GM23338 (cell line): ENCODE measurements at regions not wholly inside any gene's neighbourhood (a gene's known extent, or its start where the extent isn't known, plus 50 kb on each side); places are given as distances from the start of the nearest gene placed in this dataset.

Source experiments
- ATAC-seq: fragments of 200-7000 bp; cut with Tn5 transposase; 3 replicates; pipeline ENCODE4 v1.9.1; 2020
- DNase-seq: peaks from one replicate; pipeline ENCODE4 v3.0.0-alpha.2; 2015; ENCODE audit warnings: low spot score
- H2AFZ ChIP-seq: fragments of 200-600 bp; sonication (generic); 2 replicates; pipeline ENCODE4 v1.8.0; 2016; ENCODE audit warnings: antibody characterized with exemption, mild to moderate bottlenecking, moderate library complexity
- H3F3A ChIP-seq: fragments of 200-600 bp; sonication (generic); replicated peaks from 2 replicates; pipeline ENCODE4 v1.8.0; 2017; ENCODE audit warnings: antibody characterized with exemption, mixed run types, low read depth
- H3K27ac ChIP-seq: fragments of 200-600 bp; sonication (generic); 2 replicates; pipeline ENCODE4 v1.6.1; 2016; ENCODE audit warnings: low read depth
- H3K27me3 ChIP-seq: fragments of 200-600 bp; sonication (generic); 2 replicates; pipeline ENCODE4 v1.8.0; 2016; ENCODE audit warnings: mild to moderate bottlenecking, mixed run types, moderate library complexity; ENCODE audit not compliant: insufficient read depth
- H3K36me3 ChIP-seq: fragments of 200-600 bp; sonication (generic); 2 replicates; pipeline ENCODE4 v1.8.0; 2016; ENCODE audit warnings: mild to moderate bottlenecking; ENCODE audit not compliant: insufficient read depth
- H3K4me1 ChIP-seq: fragments of 200-600 bp; sonication (generic); 2 replicates; pipeline ENCODE4 v1.8.0; 2016; ENCODE audit warnings: mild to moderate bottlenecking, moderate library complexity; ENCODE audit not compliant: insufficient read depth
- H3K4me2 ChIP-seq: fragments of 200-600 bp; sonication (generic); 2 replicates; pipeline ENCODE4 v1.7.1; 2017; ENCODE audit warnings: mixed run types
- H3K4me3 ChIP-seq: fragments of 200-600 bp; sonication (generic); 2 replicates; pipeline ENCODE4 v1.6.1; 2016; ENCODE audit warnings: mixed run types
- H3K79me2 ChIP-seq: fragments of 200-600 bp; sonication (generic); replicated peaks from 2 replicates; pipeline ENCODE4 v1.8.0; 2017; ENCODE audit warnings: mild to moderate bottlenecking; ENCODE audit not compliant: insufficient read depth
- H3K9me2 ChIP-seq: fragments of 200-600 bp; sonication (generic); 2 replicates; pipeline ENCODE4 v1.8.0; 2017; ENCODE audit not compliant: insufficient read depth
- H4K20me1 ChIP-seq: fragments of 200-600 bp; sonication (generic); replicated peaks from 2 replicates; pipeline ENCODE4 v1.8.0; 2017; ENCODE audit warnings: mild to moderate bottlenecking; ENCODE audit not compliant: insufficient read depth
- H3K27ac Mint-ChIP-seq: 2 replicates; pipeline ENCODE4 v1.8.0; 2020; ENCODE audit warnings: inconsistent platforms, mild to moderate bottlenecking, moderate library complexity, mixed read lengths
- H3K27me3 Mint-ChIP-seq: 3 replicates; pipeline ENCODE4 v1.8.0; 2022; ENCODE audit warnings: low read depth, mild to moderate bottlenecking, moderate library complexity, mixed read lengths, inconsistent platforms; ENCODE audit not compliant: insufficient read depth, poor library complexity
- H3K36me3 Mint-ChIP-seq: 3 replicates; pipeline ENCODE4 v1.8.0; 2021; ENCODE audit warnings: low read depth, mild to moderate bottlenecking, inconsistent platforms, moderate library complexity, mixed read lengths
- H3K4me1 Mint-ChIP-seq: 3 replicates; pipeline ENCODE4 v1.8.0; 2020; ENCODE audit warnings: mild to moderate bottlenecking, inconsistent platforms, mixed read lengths
- H3K4me3 Mint-ChIP-seq: 3 replicates; pipeline ENCODE4 v1.8.0; 2021; ENCODE audit warnings: moderate library complexity, mild to moderate bottlenecking, inconsistent platforms, mixed read lengths
- H3K9me3 Mint-ChIP-seq: 3 replicates; pipeline ENCODE4 v1.8.0; 2020; ENCODE audit warnings: moderate library complexity, mild to moderate bottlenecking, inconsistent platforms, mixed read lengths
- JUNB ChIP-seq: IDR thresholded peaks from one replicate; pipeline ENCODE4 v1.6.1; 2016; ENCODE audit warnings: antibody characterized with exemption; ENCODE audit not compliant: unreplicated experiment
- NANOG ChIP-seq: IDR thresholded peaks from 2 replicates; pipeline ENCODE4 v1.6.1; 2016; ENCODE audit warnings: antibody characterized with exemption, borderline replicate concordance
- POLR2AphosphoS5 ChIP-seq: IDR thresholded peaks from 2 replicates; pipeline ENCODE4 v1.6.1; 2016; ENCODE audit warnings: antibody characterized with exemption, low read depth
- STAT1 ChIP-seq: IDR thresholded peaks from one replicate; pipeline ENCODE4 v1.6.1; 2016; ENCODE audit warnings: antibody characterized with exemption; ENCODE audit not compliant: unreplicated experiment
- ZNF114 ChIP-seq: fragments of 250-450 bp; sonication (Bioruptor Pico); IDR thresholded peaks from 2 replicates; pipeline ENCODE4 v1.5.0; 2020; ENCODE audit warnings: mild to moderate bottlenecking, moderate library complexity
- ZNF331 ChIP-seq: fragments of 250-450 bp; sonication (Bioruptor Pico); IDR thresholded peaks from 2 replicates; pipeline ENCODE4 v1.5.0; 2020; ENCODE audit warnings: low read depth, mild to moderate bottlenecking, moderate library complexity
- TF ChIP-seq, protein P1 (sequence below), 2 experiments: fragments of 200-600 bp in 1 of 2; sonication (generic) in 1 of 2; conservative IDR thresholded peaks; 2 replicates each; pipeline versions ENCODE4 v1.5.1 to v1.6.1; 2016 to 2017; ENCODE audit warnings: antibody characterized with exemption in 2 of 2, low read depth in 2 of 2, mild to moderate bottlenecking in 2 of 2, moderate library complexity in 1 of 2
- TF ChIP-seq, protein P2 (sequence below): fragments of 250-450 bp; sonication (Bioruptor Pico); IDR thresholded peaks from 2 replicates; pipeline ENCODE4 v1.5.0; 2020; ENCODE audit warnings: mild to moderate bottlenecking, moderate library complexity

DNA sequence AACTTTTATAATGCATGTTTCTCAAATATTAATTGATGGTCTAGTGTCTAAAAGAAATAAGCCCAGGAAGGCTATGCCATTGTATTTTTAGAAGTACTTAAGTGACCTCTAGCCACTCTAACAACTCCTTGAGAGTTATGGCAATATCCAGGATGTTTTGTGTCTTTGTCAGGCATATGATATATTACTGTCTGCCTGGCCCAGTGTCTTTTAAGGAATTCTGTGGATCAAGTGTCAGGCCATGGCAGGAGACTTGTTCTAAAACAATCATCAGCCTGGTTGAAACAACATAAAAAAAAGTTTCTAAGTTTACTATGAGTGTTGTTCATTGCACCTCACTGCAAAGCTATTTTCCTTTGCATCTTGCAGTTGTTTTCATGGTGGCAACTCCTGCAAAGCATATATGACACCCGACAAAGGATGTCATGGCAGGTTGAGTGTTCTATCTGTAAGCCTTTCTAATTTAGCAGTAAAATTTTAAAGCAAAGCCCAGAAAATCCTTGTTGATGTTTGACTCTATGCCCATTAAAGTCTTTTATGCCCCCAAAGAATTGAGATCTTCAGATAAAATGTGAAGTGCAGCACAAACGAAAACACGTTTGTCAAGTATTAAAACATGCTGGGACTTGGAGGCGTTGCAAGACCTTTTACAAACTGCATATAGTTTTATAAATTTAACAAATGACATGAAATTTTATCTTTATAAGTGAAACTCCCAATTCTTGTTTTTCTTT is 89.5 kb upstream of the SLC38A2 start:
- Histone ChIP-seq H3K27ac (no peak overlapping the region), H3K4me1 (peaks cover 25% of the 10 kb centered on the region), H2AFZ (no peak overlapping the region), H3K4me3 (no peak overlapping the region), H3K4me2 (no peak overlapping the region), H3K9me2 (no peaks in the 10 kb centered on the region), H3K27me3 (no peaks in the 10 kb centered on the region), H3F3A (no peaks in the 10 kb centered on the region), H4K20me1 (no peaks in the 10 kb centered on the region), H3K36me3 (no peaks in the 10 kb centered on the region), H3K79me2 (no peaks in the 10 kb centered on the region)
- Mint-ChIP-seq H3K4me3 (no peak overlapping the region), H3K36me3 (peaks cover 16% of the 10 kb centered on the region; the same call in 2 of the 3 replicates), H3K4me1 (peaks cover 27% of the 10 kb centered on the region), H3K9me3 (peaks cover 11% of the 10 kb centered on the region; the same call in 2 of the 3 replicates), H3K27me3 (peaks cover 9% of the 10 kb centered on the region), H3K27ac (no peak overlapping the region)
- no peak for DNase-seq
- no peak for ATAC-seq
- TF ChIP-seq ZNF331: no peak
- TF ChIP-seq, protein P1, sequence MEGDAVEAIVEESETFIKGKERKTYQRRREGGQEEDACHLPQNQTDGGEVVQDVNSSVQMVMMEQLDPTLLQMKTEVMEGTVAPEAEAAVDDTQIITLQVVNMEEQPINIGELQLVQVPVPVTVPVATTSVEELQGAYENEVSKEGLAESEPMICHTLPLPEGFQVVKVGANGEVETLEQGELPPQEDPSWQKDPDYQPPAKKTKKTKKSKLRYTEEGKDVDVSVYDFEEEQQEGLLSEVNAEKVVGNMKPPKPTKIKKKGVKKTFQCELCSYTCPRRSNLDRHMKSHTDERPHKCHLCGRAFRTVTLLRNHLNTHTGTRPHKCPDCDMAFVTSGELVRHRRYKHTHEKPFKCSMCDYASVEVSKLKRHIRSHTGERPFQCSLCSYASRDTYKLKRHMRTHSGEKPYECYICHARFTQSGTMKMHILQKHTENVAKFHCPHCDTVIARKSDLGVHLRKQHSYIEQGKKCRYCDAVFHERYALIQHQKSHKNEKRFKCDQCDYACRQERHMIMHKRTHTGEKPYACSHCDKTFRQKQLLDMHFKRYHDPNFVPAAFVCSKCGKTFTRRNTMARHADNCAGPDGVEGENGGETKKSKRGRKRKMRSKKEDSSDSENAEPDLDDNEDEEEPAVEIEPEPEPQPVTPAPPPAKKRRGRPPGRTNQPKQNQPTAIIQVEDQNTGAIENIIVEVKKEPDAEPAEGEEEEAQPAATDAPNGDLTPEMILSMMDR (conservative IDR thresholded peaks at IDR 0.05; ENCODE audit: low read depth in 2 of 2): no peak
- no peak for TF ChIP-seq POLR2AphosphoS5

DNA sequence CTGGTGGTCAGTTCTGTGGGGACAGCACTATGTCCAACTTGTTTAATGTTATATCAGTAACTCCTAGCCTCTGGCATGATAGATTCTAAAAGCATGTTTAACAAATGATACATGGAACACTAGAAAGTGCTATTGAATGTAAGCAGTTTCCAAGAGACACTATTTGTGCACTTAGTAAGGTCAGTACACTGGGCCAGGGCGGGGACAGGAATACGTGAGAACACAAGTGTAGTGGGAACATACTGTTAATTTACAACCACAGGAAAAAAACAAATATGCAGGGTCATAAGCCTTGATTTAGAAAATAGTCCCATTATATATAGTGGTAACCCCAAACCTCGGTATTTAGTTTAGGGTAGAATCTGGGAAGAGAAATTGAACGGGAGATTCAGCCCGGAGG is 88.9 kb upstream of the SLC38A2 start:
- TF ChIP-seq JUNB (no peak), POLR2AphosphoS5 (no peak), NANOG (no peak), STAT1 (no peak), ZNF114 (CRISPR knock-in tag) (no peak)
- TF ChIP-seq, protein P2, sequence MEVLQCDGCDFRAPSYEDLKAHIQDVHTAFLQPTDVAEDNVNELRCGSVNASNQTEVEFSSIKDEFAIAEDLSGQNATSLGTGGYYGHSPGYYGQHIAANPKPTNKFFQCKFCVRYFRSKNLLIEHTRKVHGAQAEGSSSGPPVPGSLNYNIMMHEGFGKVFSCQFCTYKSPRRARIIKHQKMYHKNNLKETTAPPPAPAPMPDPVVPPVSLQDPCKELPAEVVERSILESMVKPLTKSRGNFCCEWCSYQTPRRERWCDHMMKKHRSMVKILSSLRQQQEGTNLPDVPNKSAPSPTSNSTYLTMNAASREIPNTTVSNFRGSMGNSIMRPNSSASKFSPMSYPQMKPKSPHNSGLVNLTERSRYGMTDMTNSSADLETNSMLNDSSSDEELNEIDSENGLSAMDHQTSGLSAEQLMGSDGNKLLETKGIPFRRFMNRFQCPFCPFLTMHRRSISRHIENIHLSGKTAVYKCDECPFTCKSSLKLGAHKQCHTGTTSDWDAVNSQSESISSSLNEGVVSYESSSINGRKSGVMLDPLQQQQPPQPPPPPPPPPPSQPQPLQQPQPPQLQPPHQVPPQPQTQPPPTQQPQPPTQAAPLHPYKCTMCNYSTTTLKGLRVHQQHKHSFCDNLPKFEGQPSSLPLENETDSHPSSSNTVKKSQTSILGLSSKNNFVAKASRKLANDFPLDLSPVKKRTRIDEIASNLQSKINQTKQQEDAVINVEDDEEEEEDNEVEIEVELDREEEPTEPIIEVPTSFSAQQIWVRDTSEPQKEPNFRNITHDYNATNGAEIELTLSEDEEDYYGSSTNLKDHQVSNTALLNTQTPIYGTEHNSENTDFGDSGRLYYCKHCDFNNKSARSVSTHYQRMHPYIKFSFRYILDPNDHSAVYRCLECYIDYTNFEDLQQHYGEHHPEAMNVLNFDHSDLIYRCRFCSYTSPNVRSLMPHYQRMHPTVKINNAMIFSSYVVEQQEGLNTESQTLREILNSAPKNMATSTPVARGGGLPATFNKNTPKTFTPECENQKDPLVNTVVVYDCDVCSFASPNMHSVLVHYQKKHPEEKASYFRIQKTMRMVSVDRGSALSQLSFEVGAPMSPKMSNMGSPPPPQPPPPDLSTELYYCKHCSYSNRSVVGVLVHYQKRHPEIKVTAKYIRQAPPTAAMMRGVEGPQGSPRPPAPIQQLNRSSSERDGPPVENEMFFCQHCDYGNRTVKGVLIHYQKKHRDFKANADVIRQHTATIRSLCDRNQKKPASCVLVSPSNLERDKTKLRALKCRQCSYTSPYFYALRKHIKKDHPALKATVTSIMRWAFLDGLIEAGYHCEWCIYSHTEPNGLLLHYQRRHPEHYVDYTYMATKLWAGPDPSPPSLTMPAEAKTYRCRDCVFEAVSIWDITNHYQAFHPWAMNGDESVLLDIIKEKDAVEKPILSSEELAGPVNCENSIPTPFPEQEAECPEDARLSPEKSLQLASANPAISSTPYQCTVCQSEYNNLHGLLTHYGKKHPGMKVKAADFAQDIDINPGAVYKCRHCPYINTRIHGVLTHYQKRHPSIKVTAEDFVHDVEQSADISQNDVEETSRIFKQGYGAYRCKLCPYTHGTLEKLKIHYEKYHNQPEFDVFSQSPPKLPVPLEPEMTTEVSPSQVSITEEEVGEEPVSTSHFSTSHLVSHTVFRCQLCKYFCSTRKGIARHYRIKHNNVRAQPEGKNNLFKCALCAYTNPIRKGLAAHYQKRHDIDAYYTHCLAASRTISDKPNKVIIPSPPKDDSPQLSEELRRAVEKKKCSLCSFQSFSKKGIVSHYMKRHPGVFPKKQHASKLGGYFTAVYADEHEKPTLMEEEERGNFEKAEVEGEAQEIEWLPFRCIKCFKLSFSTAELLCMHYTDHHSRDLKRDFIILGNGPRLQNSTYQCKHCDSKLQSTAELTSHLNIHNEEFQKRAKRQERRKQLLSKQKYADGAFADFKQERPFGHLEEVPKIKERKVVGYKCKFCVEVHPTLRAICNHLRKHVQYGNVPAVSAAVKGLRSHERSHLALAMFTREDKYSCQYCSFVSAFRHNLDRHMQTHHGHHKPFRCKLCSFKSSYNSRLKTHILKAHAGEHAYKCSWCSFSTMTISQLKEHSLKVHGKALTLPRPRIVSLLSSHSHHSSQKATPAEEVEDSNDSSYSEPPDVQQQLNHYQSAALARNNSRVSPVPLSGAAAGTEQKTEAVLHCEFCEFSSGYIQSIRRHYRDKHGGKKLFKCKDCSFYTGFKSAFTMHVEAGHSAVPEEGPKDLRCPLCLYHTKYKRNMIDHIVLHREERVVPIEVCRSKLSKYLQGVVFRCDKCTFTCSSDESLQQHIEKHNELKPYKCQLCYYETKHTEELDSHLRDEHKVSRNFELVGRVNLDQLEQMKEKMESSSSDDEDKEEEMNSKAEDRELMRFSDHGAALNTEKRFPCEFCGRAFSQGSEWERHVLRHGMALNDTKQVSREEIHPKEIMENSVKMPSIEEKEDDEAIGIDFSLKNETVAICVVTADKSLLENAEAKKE (CRISPR knock-in tag): no peak
- ATAC-seq: no peak
- no peaks in the 10 kb centered on the region for H3F3A ChIP-seq
- no peaks in the 10 kb centered on the region for H3K79me2 ChIP-seq
- H3K27me3 ChIP-seq: no peaks in the 10 kb centered on the region
- H3K4me1 ChIP-seq: peaks cover 20% of the 10 kb centered on the region
- H3K4me3 Mint-ChIP-seq: no peak overlapping the region
- no peaks in the 10 kb centered on the region for H4K20me1 ChIP-seq
- H3K9me3 Mint-ChIP-seq: peaks cover 11% of the 10 kb centered on the region; the same call in 2 of the 3 replicates
- no peak overlapping the region for H3K27ac ChIP-seq
- H3K4me1 Mint-ChIP-seq: peaks cover 24% of the 10 kb centered on the region
- H2AFZ ChIP-seq: no peak overlapping the region
- no peak overlapping the region for H3K27ac Mint-ChIP-seq
- DNase-seq: no peak
- H3K4me3 ChIP-seq: no peak overlapping the region
- H3K9me2 ChIP-seq: no peaks in the 10 kb centered on the region
- no peak overlapping the region for H3K4me2 ChIP-seq
- H3K27me3 Mint-ChIP-seq: peaks cover 9% of the 10 kb centered on the region
- H3K36me3 ChIP-seq: no peaks in the 10 kb centered on the region
- peaks cover 16% of the 10 kb centered on the region; the same call in 2 of the 3 replicates for H3K36me3 Mint-ChIP-seq
